Liver (tissue), 8 donors: ENCODE measurements at regions not wholly inside any gene's neighbourhood (a gene's known extent, or its start where the extent isn't known, plus 50 kb on each side); places are given as distances from the start of the nearest gene placed in this dataset.

ENCODE experiments used
- DNase-seq: peaks from one replicate; pipeline ENCODE4 v3.0.0-alpha.2; 2017; ENCODE audit warnings: low spot score
- H3K27ac ChIP-seq, 2 donors: one replicate each; pipeline ENCODE4 v1.7.0; 2013; ENCODE audit warnings: inconsistent platforms in 2 of 2, low read length in 2 of 2, control low read depth in 1 of 2, low read depth in 1 of 2, mild to moderate bottlenecking in 1 of 2
- H3K27me3 ChIP-seq, 4 donors: one replicate each; pipeline versions ENCODE4 v1.6.1 to v1.7.0; 2013; ENCODE audit warnings: low read length in 3 of 4, inconsistent platforms in 1 of 4, mild to moderate bottlenecking in 1 of 4, moderate library complexity in 1 of 4; ENCODE audit not compliant: control insufficient read depth in 4 of 4, insufficient read depth in 4 of 4
- H3K36me3 ChIP-seq, 4 donors: one replicate each; pipeline versions ENCODE4 v1.6.1 to v1.7.0; 2013; ENCODE audit warnings: low read length in 3 of 4, mild to moderate bottlenecking in 3 of 4, low read depth in 1 of 4, moderate library complexity in 1 of 4; ENCODE audit not compliant: control insufficient read depth in 4 of 4, insufficient read depth in 3 of 4
- H3K4me1 ChIP-seq, 4 donors: one replicate each; pipeline versions ENCODE4 v1.6.1 to v1.7.0; 2013; ENCODE audit warnings: low read length in 3 of 4, mild to moderate bottlenecking in 3 of 4, moderate library complexity in 1 of 4; ENCODE audit not compliant: control insufficient read depth in 4 of 4, insufficient read depth in 4 of 4
- H3K4me3 ChIP-seq, 3 donors: one replicate each; pipeline versions ENCODE4 v1.6.1 to v1.7.0; 2013; ENCODE audit warnings: low read length in 3 of 3, control low read depth in 1 of 3, low read depth in 1 of 3, mild to moderate bottlenecking in 1 of 3
- H3K9ac ChIP-seq, 2 donors: one replicate each; pipeline ENCODE4 v1.7.0; 2013; ENCODE audit warnings: low read length in 2 of 2, mild to moderate bottlenecking in 2 of 2, moderate library complexity in 2 of 2, control low read depth in 1 of 2, low read depth in 1 of 2
- H3K9me3 ChIP-seq, 4 donors: one replicate each; pipeline versions ENCODE4 v1.6.1 to v1.7.0; 2013; ENCODE audit warnings: low read length in 3 of 4; ENCODE audit not compliant: control insufficient read depth in 4 of 4
- EGR1 ChIP-seq, 2 donors: IDR thresholded peaks; 2 replicates each; pipeline ENCODE4 v1.6.1; 2016 to 2018; ENCODE audit warnings: antibody characterized with exemption in 2 of 2, low read depth in 2 of 2
- FOXA1 ChIP-seq: IDR thresholded peaks from 2 replicates; pipeline ENCODE4 v1.6.1; 2016; ENCODE audit warnings: antibody characterized with exemption
- FOXA2 ChIP-seq: IDR thresholded peaks from 2 replicates; pipeline ENCODE4 v1.6.1; 2016; ENCODE audit warnings: antibody characterized with exemption
- GABPA ChIP-seq, 2 donors: IDR thresholded peaks in 1 of 2; conservative IDR thresholded peaks in 1 of 2; 2 replicates each; pipeline ENCODE4 v1.6.1; 2016; ENCODE audit warnings: antibody characterized with exemption in 2 of 2, mild to moderate bottlenecking in 1 of 2, moderate library complexity in 1 of 2
- HNF4A ChIP-seq, 2 donors: conservative IDR thresholded peaks; 2 replicates each; pipeline ENCODE4 v1.6.1; 2016; ENCODE audit warnings: antibody characterized with exemption in 2 of 2, mild to moderate bottlenecking in 2 of 2
- HNF4G ChIP-seq: IDR thresholded peaks from 2 replicates; pipeline ENCODE4 v1.6.1; 2016; ENCODE audit warnings: antibody characterized with exemption
- JUND ChIP-seq, 2 donors: IDR thresholded peaks; 2 replicates each; pipeline ENCODE4 v1.6.1; 2016; ENCODE audit warnings: antibody characterized with exemption in 2 of 2
- RAD21 ChIP-seq, 2 donors: IDR thresholded peaks; 2 replicates each; pipeline ENCODE4 v1.6.1; 2016; ENCODE audit warnings: antibody characterized with exemption in 2 of 2, mild to moderate bottlenecking in 2 of 2
- RXRA ChIP-seq, 2 donors: IDR thresholded peaks; 2 replicates each; pipeline ENCODE4 v1.6.1; 2017 to 2018; ENCODE audit warnings: antibody characterized with exemption in 2 of 2, mild to moderate bottlenecking in 1 of 2
- SP1 ChIP-seq: IDR thresholded peaks from 2 replicates; pipeline ENCODE4 v1.6.1; 2018; ENCODE audit warnings: antibody characterized with exemption, mild to moderate bottlenecking
- TAF1 ChIP-seq: conservative IDR thresholded peaks from 2 replicates; pipeline ENCODE4 v1.6.1; 2016; ENCODE audit warnings: antibody characterized with exemption, mild to moderate bottlenecking
- YY1 ChIP-seq: IDR thresholded peaks from 2 replicates; pipeline ENCODE4 v1.6.1; 2016; ENCODE audit warnings: antibody characterized with exemption, mild to moderate bottlenecking
- WGBS: extraction: QIAGEN DNeasy Blood & Tissue Kit; methylation state at CpG from one replicate; pipeline ENCODE4 v1.1.7; 2013; 5-methylcytosine and 5-hydroxymethylcytosine counted together
- TF ChIP-seq, protein P1 (sequence below): IDR thresholded peaks from 2 replicates; pipeline ENCODE4 v1.6.1; 2016; ENCODE audit warnings: antibody characterized with exemption
- TF ChIP-seq, protein P2 (sequence below): IDR thresholded peaks from 2 replicates; pipeline ENCODE4 v1.6.1; 2016; ENCODE audit warnings: antibody characterized with exemption
- TF ChIP-seq, protein P3 (sequence below): IDR thresholded peaks from 2 replicates; pipeline ENCODE4 v1.6.1; 2016; ENCODE audit warnings: antibody characterized with exemption
- TF ChIP-seq, protein P4 (sequence below): fragments of 150-350 bp; IDR thresholded peaks from 2 replicates; pipeline ENCODE4 v1.5.1; 2017; ENCODE audit warnings: improper control_type of control experiment, low read depth, low read length; ENCODE audit not compliant: missing input control
- TF ChIP-seq, protein P5 (sequence below): IDR thresholded peaks from 2 replicates; pipeline ENCODE4 v1.6.1; 2016; ENCODE audit warnings: antibody characterized with exemption, mild to moderate bottlenecking
- donor health status: healthy.
- donor health status: healthy.
- donor health status: healthy.
- donor health status: healthy.
- donor health status: healthy.

DNA sequence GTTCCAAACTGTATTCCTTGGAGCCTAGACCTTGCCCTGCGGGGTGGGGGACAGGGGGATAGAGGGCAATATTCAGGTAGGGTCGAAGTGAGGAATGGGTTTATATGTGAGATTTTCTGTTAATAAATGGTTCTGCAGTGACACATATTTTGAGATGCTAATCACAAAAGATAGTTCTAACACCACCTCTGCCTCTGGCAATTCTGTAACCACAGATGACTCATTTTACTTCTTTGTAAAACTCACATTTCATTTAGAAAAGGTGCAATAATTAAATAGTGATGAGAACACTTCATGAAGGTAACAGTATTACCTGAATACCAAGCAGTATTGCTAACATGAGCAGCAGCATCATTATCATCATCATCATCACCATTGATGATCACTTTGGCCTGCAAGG, 306.6 kb downstream of the SUCLG1 start:
- no peak overlapping the region for H3K27ac ChIP-seq
- no peak overlapping the region for H3K9ac ChIP-seq
- no peaks in the 10 kb centered on the region for H3K9me3 ChIP-seq
- no peak for DNase-seq
- H3K4me1 ChIP-seq, result no peaks in the 10 kb centered on the region
- H3K36me3 ChIP-seq, result no peaks in the 10 kb centered on the region
- TF ChIP-seq, protein P1, sequence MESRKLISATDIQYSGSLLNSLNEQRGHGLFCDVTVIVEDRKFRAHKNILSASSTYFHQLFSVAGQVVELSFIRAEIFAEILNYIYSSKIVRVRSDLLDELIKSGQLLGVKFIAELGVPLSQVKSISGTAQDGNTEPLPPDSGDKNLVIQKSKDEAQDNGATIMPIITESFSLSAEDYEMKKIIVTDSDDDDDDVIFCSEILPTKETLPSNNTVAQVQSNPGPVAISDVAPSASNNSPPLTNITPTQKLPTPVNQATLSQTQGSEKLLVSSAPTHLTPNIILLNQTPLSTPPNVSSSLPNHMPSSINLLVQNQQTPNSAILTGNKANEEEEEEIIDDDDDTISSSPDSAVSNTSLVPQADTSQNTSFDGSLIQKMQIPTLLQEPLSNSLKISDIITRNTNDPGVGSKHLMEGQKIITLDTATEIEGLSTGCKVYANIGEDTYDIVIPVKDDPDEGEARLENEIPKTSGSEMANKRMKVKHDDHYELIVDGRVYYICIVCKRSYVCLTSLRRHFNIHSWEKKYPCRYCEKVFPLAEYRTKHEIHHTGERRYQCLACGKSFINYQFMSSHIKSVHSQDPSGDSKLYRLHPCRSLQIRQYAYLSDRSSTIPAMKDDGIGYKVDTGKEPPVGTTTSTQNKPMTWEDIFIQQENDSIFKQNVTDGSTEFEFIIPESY, result no peak
- no peak for TF ChIP-seq FOXA1
- no peak for TF ChIP-seq JUND (IDR thresholded peaks at IDR 0.05)
- TF ChIP-seq, protein P2, sequence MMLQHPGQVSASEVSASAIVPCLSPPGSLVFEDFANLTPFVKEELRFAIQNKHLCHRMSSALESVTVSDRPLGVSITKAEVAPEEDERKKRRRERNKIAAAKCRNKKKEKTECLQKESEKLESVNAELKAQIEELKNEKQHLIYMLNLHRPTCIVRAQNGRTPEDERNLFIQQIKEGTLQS, result no peak
- no peak for TF ChIP-seq HNF4A (conservative IDR thresholded peaks at IDR 0.05)
- TF ChIP-seq SP1, result no peak
- TF ChIP-seq TAF1, result no peak
- TF ChIP-seq, protein P3, sequence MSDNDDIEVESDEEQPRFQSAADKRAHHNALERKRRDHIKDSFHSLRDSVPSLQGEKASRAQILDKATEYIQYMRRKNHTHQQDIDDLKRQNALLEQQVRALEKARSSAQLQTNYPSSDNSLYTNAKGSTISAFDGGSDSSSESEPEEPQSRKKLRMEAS, result no peak
- TF ChIP-seq FOXA2, result no peak
- no peaks in the 10 kb centered on the region for H3K27me3 ChIP-seq
- 63% methylated on average over 2 of the region's 2 CpGs for WGBS
- no peak overlapping the region for H3K4me3 ChIP-seq

DNA sequence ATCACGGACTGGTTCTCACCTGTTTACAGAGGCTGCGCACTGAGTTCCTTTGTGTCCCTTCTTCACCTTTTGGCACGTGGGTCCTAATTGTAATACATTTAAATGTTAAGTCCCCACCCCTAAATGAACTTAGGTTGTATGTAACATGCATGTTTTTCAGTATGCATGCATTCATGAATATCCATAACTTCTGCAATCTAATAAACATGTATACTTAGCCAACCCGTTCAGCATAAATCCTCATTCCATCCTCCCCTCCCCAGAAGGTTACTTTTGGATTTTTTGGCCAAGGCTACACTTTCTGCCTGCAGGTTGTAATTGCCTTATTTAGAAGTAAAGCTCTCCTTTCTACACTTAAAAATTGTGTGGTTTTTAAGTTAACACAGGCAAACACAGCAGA, 314.7 kb downstream of the SUCLG1 start:
- DNase-seq, result no peak
- no peak overlapping the region for H3K9ac ChIP-seq
- H3K27me3 ChIP-seq, result peaks cover 0 to 6% (median 0%) of the 10 kb centered on the region in 4 donors
- H3K9me3 ChIP-seq, result no peaks in the 10 kb centered on the region
- no peaks in the 10 kb centered on the region for H3K4me1 ChIP-seq
- H3K36me3 ChIP-seq, result no peaks in the 10 kb centered on the region
- WGBS, result 76% methylated on average over 4 of the region's 4 CpGs
- H3K4me3 ChIP-seq, result no peak overlapping the region
- TF ChIP-seq, protein P1, result no peak
- no peak for TF ChIP-seq YY1
- no peak for TF ChIP-seq FOXA2
- no peak for TF ChIP-seq EGR1 (IDR thresholded peaks at IDR 0.05; ENCODE audit: low read depth in 2 of 2)
- no peak for TF ChIP-seq SP1
- no peak for TF ChIP-seq TAF1
- TF ChIP-seq, protein P4, sequence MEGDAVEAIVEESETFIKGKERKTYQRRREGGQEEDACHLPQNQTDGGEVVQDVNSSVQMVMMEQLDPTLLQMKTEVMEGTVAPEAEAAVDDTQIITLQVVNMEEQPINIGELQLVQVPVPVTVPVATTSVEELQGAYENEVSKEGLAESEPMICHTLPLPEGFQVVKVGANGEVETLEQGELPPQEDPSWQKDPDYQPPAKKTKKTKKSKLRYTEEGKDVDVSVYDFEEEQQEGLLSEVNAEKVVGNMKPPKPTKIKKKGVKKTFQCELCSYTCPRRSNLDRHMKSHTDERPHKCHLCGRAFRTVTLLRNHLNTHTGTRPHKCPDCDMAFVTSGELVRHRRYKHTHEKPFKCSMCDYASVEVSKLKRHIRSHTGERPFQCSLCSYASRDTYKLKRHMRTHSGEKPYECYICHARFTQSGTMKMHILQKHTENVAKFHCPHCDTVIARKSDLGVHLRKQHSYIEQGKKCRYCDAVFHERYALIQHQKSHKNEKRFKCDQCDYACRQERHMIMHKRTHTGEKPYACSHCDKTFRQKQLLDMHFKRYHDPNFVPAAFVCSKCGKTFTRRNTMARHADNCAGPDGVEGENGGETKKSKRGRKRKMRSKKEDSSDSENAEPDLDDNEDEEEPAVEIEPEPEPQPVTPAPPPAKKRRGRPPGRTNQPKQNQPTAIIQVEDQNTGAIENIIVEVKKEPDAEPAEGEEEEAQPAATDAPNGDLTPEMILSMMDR, result no peak
- TF ChIP-seq, protein P2, result no peak
- no peak for TF ChIP-seq HNF4A (conservative IDR thresholded peaks at IDR 0.05)
- no peak for TF ChIP-seq RXRA (IDR thresholded peaks at IDR 0.05)
- TF ChIP-seq, protein P5, sequence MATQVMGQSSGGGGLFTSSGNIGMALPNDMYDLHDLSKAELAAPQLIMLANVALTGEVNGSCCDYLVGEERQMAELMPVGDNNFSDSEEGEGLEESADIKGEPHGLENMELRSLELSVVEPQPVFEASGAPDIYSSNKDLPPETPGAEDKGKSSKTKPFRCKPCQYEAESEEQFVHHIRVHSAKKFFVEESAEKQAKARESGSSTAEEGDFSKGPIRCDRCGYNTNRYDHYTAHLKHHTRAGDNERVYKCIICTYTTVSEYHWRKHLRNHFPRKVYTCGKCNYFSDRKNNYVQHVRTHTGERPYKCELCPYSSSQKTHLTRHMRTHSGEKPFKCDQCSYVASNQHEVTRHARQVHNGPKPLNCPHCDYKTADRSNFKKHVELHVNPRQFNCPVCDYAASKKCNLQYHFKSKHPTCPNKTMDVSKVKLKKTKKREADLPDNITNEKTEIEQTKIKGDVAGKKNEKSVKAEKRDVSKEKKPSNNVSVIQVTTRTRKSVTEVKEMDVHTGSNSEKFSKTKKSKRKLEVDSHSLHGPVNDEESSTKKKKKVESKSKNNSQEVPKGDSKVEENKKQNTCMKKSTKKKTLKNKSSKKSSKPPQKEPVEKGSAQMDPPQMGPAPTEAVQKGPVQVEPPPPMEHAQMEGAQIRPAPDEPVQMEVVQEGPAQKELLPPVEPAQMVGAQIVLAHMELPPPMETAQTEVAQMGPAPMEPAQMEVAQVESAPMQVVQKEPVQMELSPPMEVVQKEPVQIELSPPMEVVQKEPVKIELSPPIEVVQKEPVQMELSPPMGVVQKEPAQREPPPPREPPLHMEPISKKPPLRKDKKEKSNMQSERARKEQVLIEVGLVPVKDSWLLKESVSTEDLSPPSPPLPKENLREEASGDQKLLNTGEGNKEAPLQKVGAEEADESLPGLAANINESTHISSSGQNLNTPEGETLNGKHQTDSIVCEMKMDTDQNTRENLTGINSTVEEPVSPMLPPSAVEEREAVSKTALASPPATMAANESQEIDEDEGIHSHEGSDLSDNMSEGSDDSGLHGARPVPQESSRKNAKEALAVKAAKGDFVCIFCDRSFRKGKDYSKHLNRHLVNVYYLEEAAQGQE, result no peak
- TF ChIP-seq, protein P3, result no peak
- TF ChIP-seq GABPA (IDR thresholded peaks at IDR 0.05 in 1 of 2, conservative IDR thresholded peaks at IDR 0.05 in 1 of 2), result no peak
- no peak for TF ChIP-seq RAD21 (IDR thresholded peaks at IDR 0.05)
- no peak for TF ChIP-seq HNF4G
- H3K27ac ChIP-seq, result no peak overlapping the region
